ENCODE measurements at regions not wholly inside any gene's neighbourhood (a gene's known extent, or its start where the extent isn't known, plus 50 kb on each side); places are given as distances from the start of the nearest gene placed in this dataset.

GRCh38 chr3:116552246-116552645, 107.0 kb upstream of the LSAMP start (continued):
- TF ChIP-seq E2F6 (IDR thresholded peaks at IDR 0.05) (no peak), CEBPB (IDR thresholded peaks at IDR 0.05; ENCODE audit: low read depth, low read length) (no peak), ATF3 (IDR thresholded peaks at IDR 0.05; ENCODE audit: insufficient read depth, low read depth, low read length) (no peak)

Data from H1 (cell line).